Activated CD8-positive, alpha-beta T cell treated with anti-CD3 and anti-CD28 coated beads for 36 hours (primary cell): ENCODE measurements at regions not wholly inside any gene's neighbourhood (a gene's known extent, or its start where the extent isn't known, plus 50 kb on each side); places are given as distances from the start of the nearest gene placed in this dataset.

Experiments
- ATAC-seq: fragments of 200-7000 bp; cut with Tn5 transposase; one replicate; pipeline ENCODE4 v1.10.0; 2021; ENCODE audit warnings: mild to moderate bottlenecking, moderate library complexity
- CTCF ChIA-PET: fragments of 350-600 bp; sonication (Branson Sonifier 250); formaldehyde crosslinking; loops from one replicate; lab custom pipeline; 2021; ENCODE audit warnings: antibody characterized with exemption; lab: Charles Lee
- POLR2A ChIA-PET: fragments of 350-600 bp; sonication (Branson Sonifier 250); formaldehyde crosslinking; loops from one replicate; lab custom pipeline; 2021; ENCODE audit warnings: antibody characterized with exemption; lab: Charles Lee
- DNase-seq: peaks from one replicate; pipeline ENCODE4 v3.0.0-alpha.2; 2020
- H3K27ac Mint-ChIP-seq: one replicate; pipeline ENCODE4 v1.8.0; 2021; ENCODE audit warnings: mild to moderate bottlenecking, mixed read lengths
- H3K27me3 Mint-ChIP-seq: one replicate; pipeline ENCODE4 v1.8.0; 2021; ENCODE audit warnings: mixed read lengths
- H3K36me3 Mint-ChIP-seq: one replicate; pipeline ENCODE4 v1.8.0; 2021; ENCODE audit warnings: low read depth, mixed read lengths
- H3K4me1 Mint-ChIP-seq: one replicate; pipeline ENCODE4 v1.8.0; 2021; ENCODE audit warnings: low read depth, mixed read lengths
- H3K4me3 Mint-ChIP-seq: one replicate; pipeline ENCODE4 v1.8.0; 2021; ENCODE audit warnings: mild to moderate bottlenecking, moderate library complexity, mixed read lengths
- H3K9me3 Mint-ChIP-seq: one replicate; pipeline ENCODE4 v1.8.0; 2021; ENCODE audit warnings: mixed read lengths
- CTCF ChIP-seq: fragments of 200-600 bp; IDR thresholded peaks from one replicate; pipeline ENCODE4 v1.8.0; 2022; ENCODE audit warnings: antibody characterized with exemption, mild to moderate bottlenecking
- intact Hi-C: fragments of 100-400 bp; cut with micrococcal nuclease; formaldehyde crosslinking; loops from one replicate; pipeline ENCODE4 v1.10.0; 2022

GRCh38 chr4:8671712-8672290 lies 79.2 kb downstream of the CPZ start:
- CTCF ChIA-PET: no interaction called here
- no peak for ATAC-seq

More at GRCh38 chr4:8671712-8672290, 79.2 kb downstream of the CPZ start:
- no peak for DNase-seq
- Mint-ChIP-seq H3K27ac (no peak overlapping the region), H3K4me3 (no peak overlapping the region), H3K4me1 (no peaks in the 10 kb centered on the region), H3K27me3 (no peaks in the 10 kb centered on the region), H3K36me3 (no peaks in the 10 kb centered on the region), H3K9me3 (peaks cover under 1% of the 10 kb centered on the region)
- POLR2A ChIA-PET: no interaction called here
- intact Hi-C loops: no loop called here
- no peak for TF ChIP-seq CTCF
